Progenitor cell of endocrine pancreas (in vitro differentiated cells): ENCODE measurements at regions not wholly inside any gene's neighbourhood (a gene's known extent, or its start where the extent isn't known, plus 50 kb on each side); places are given as distances from the start of the nearest gene placed in this dataset.

ENCODE experiments used
- DNase-seq: peaks from one replicate; pipeline ENCODE4 v3.0.0; 2021; ENCODE audit warnings: low spot score; ENCODE audit not compliant: unreplicated experiment
- H3K27ac Mint-ChIP-seq: 2 replicates; pipeline ENCODE4 v1.8.0; 2021; ENCODE audit warnings: mild to moderate bottlenecking, moderate library complexity, mixed read lengths
- H3K27me3 Mint-ChIP-seq: 2 replicates; pipeline ENCODE4 v1.8.0; 2021; ENCODE audit warnings: mixed read lengths
- H3K36me3 Mint-ChIP-seq: 2 replicates; pipeline ENCODE4 v1.8.0; 2022; ENCODE audit warnings: mixed read lengths; ENCODE audit not compliant: insufficient read depth
- H3K4me1 Mint-ChIP-seq: 2 replicates; pipeline ENCODE4 v1.8.0; 2021; ENCODE audit warnings: low read depth, mixed read lengths
- H3K4me3 Mint-ChIP-seq: 2 replicates; pipeline ENCODE4 v1.8.0; 2021; ENCODE audit warnings: low read depth, mild to moderate bottlenecking, moderate library complexity, mixed read lengths
- H3K9me3 Mint-ChIP-seq: 2 replicates; pipeline ENCODE4 v1.8.0; 2021; ENCODE audit warnings: low read depth, mixed read lengths
- TF ChIP-seq, protein P1 (sequence below): fragments of 200-600 bp; sonication (generic); IDR thresholded peaks from one replicate; pipeline ENCODE4 v1.5.0; 2021; ENCODE audit warnings: antibody characterized with exemption, mild to moderate bottlenecking; ENCODE audit not compliant: unreplicated experiment

DNA sequence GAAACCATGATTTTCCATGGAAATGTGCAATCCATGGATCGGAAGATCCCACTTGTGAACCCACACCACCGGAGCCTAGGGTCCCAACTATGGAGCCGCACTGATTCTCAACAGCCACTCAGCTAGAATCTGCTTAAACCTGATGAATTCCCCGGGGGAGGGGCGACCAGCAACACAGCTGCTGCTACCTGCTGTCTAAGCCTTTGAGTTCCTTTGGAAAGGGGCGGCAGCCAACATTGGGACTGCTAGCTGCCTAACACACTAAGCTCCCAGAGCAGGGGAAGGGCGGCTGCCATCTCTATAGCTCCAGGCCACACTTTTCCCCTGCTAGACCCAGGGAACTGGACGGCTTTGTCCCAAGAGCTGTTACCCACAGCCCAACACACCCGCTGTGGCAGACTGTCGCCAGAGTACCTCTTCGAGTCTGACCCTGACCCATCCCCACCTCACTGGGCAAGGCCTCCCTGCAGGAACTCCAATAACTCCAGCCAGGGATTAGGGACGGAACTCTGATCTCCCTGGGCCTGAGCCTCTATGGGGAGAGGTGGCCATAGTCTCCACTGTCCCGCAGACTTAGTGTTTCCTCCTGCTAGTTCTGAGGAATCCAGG is 205.8 kb upstream of the SLC16A7 start:
- Mint-ChIP-seq H3K4me3 (no peak overlapping the region), H3K36me3 (peaks cover 1% of the 10 kb centered on the region), H3K27me3 (peaks cover 2% of the 10 kb centered on the region), H3K27ac (no peak overlapping the region), H3K4me1 (no peaks in the 10 kb centered on the region), H3K9me3 (peaks cover 26% of the 10 kb centered on the region)
- no peak for DNase-seq
- TF ChIP-seq, protein P1, sequence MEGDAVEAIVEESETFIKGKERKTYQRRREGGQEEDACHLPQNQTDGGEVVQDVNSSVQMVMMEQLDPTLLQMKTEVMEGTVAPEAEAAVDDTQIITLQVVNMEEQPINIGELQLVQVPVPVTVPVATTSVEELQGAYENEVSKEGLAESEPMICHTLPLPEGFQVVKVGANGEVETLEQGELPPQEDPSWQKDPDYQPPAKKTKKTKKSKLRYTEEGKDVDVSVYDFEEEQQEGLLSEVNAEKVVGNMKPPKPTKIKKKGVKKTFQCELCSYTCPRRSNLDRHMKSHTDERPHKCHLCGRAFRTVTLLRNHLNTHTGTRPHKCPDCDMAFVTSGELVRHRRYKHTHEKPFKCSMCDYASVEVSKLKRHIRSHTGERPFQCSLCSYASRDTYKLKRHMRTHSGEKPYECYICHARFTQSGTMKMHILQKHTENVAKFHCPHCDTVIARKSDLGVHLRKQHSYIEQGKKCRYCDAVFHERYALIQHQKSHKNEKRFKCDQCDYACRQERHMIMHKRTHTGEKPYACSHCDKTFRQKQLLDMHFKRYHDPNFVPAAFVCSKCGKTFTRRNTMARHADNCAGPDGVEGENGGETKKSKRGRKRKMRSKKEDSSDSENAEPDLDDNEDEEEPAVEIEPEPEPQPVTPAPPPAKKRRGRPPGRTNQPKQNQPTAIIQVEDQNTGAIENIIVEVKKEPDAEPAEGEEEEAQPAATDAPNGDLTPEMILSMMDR = no peak

DNA sequence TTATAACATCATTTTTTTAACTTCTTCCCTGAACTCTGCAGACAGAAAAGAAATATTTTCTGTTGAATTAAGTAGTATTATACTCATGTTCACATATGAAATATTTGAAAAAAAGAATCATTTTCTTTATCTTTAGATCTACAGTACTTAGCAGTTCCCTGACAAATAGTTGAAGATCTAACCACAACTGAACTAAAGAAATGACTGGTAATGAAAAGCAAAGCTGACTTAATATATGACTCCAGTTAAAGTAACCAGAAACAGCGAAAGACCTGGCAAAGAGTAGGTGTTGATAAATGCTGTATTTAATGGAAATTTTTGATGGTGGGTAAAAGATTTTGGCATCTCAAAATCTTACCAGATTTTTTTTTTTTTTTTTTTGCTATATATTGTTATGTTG is 207.1 kb upstream of the SLC16A7 start:
- TF ChIP-seq, protein P1 = no peak
- peaks cover 1% of the 10 kb centered on the region for H3K36me3 Mint-ChIP-seq
- peaks cover 21% of the 10 kb centered on the region for H3K9me3 Mint-ChIP-seq
- peaks cover 2% of the 10 kb centered on the region for H3K27me3 Mint-ChIP-seq
- DNase-seq = no peak
- H3K27ac Mint-ChIP-seq = no peak overlapping the region
- no peaks in the 10 kb centered on the region for H3K4me1 Mint-ChIP-seq
- no peak overlapping the region for H3K4me3 Mint-ChIP-seq

DNA sequence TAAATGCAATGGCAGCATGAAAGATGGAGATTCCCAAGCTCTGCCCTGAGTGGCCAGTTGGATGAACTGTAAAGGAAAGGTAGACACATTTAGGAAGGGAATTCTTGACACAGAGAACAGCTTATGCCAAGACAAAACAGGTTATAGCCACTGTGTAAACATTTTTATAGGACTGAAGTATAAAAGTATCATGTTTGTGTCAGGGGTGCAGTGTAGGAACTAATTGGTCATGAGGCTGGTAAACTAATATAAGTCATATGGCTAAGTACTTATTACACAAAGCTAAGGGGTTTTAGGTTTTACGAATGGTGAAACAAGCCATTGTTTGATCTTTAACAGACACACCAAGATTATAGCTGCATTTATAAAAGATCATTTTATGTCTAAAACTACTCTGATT is 207.7 kb upstream of the SLC16A7 start:
- Mint-ChIP-seq H3K27me3 (peaks cover 2% of the 10 kb centered on the region), H3K4me3 (no peak overlapping the region), H3K36me3 (peaks cover 1% of the 10 kb centered on the region), H3K9me3 (peaks cover 18% of the 10 kb centered on the region), H3K27ac (no peak overlapping the region), H3K4me1 (no peaks in the 10 kb centered on the region)
- no peak for DNase-seq
- TF ChIP-seq, protein P1 = no peak

DNA sequence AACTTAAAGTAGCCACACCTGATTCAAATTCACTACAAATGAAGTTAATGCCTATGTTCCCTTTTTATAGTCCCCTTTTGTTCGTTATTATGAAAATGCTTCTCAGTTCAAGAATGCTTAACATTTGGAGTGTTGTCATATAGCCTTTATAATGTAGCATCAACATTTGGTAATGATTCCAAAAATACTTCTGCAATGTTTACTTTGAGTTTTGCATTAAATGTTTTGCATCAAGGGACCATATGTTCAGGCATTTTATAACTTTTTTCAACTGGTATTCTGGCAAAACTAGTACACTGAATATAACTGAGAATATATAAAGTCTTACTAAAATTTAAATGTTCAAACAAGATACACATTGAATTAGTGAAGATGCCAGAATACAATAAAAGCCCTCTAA is 209.6 kb upstream of the SLC16A7 start:
- H3K27me3 Mint-ChIP-seq = peaks cover 1% of the 10 kb centered on the region
- H3K9me3 Mint-ChIP-seq = peaks cover 13% of the 10 kb centered on the region
- DNase-seq = no peak
- H3K4me1 Mint-ChIP-seq = no peaks in the 10 kb centered on the region
- H3K36me3 Mint-ChIP-seq = peaks cover 1% of the 10 kb centered on the region
- no peak overlapping the region for H3K4me3 Mint-ChIP-seq
- no peak overlapping the region for H3K27ac Mint-ChIP-seq
- TF ChIP-seq, protein P1 = no peak

GRCh38 chr12:59383079-59383822 is 212.6 kb upstream of the SLC16A7 start:
- peaks cover 10% of the 10 kb centered on the region for H3K9me3 Mint-ChIP-seq
- TF ChIP-seq, protein P1 = no peak
- no peak overlapping the region for H3K4me3 Mint-ChIP-seq
- no peaks in the 10 kb centered on the region for H3K27me3 Mint-ChIP-seq
- H3K36me3 Mint-ChIP-seq = peaks cover 1% of the 10 kb centered on the region
- H3K27ac Mint-ChIP-seq = no peak overlapping the region
- H3K4me1 Mint-ChIP-seq = peaks cover 2% of the 10 kb centered on the region
- no peak for DNase-seq
